Omental fat pad (tissue), 3 donors: ENCODE measurements at regions not wholly inside any gene's neighbourhood (a gene's known extent, or its start where the extent isn't known, plus 50 kb on each side); places are given as distances from the start of the nearest gene placed in this dataset.

Experiments
- ATAC-seq: fragments of 150-250 bp; one replicate; pipeline ENCODE4 v1.9.1; 2016; ENCODE audit warnings: mild to moderate bottlenecking, moderate library complexity; ENCODE audit not compliant: low FRiP score
- DNase-seq: peaks from one replicate; pipeline ENCODE4 v3.0.0-alpha.2; 2019; ENCODE audit warnings: low spot score
- TF ChIP-seq, protein P1 (sequence below), 3 donors: fragments of 450-650 bp; IDR thresholded peaks; one replicate each; pipeline ENCODE4 v1.5.1; 2016 to 2017; ENCODE audit warnings: antibody characterized with exemption in 3 of 3, mild to moderate bottlenecking in 3 of 3, moderate library complexity in 2 of 3

DNA sequence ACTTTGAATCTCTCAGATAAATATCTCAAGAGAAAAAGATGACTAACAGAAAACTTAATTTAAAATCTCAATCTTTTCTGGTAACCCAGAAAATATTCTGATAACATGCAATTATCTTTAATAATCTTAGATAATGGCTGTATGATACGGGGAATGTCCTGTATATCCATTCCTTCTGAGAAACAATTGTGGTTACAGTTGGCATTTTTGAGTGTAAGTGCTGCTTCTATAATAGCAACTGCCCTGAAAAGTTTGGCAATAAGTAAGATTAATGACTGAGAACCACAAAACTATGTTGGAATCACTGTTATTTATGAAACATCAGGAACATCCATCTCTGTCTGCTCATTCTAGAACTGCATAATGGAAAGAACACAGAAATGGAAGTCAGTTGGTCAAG lies 819.7 kb downstream of the TBC1D32 start:
- TF ChIP-seq, protein P1, sequence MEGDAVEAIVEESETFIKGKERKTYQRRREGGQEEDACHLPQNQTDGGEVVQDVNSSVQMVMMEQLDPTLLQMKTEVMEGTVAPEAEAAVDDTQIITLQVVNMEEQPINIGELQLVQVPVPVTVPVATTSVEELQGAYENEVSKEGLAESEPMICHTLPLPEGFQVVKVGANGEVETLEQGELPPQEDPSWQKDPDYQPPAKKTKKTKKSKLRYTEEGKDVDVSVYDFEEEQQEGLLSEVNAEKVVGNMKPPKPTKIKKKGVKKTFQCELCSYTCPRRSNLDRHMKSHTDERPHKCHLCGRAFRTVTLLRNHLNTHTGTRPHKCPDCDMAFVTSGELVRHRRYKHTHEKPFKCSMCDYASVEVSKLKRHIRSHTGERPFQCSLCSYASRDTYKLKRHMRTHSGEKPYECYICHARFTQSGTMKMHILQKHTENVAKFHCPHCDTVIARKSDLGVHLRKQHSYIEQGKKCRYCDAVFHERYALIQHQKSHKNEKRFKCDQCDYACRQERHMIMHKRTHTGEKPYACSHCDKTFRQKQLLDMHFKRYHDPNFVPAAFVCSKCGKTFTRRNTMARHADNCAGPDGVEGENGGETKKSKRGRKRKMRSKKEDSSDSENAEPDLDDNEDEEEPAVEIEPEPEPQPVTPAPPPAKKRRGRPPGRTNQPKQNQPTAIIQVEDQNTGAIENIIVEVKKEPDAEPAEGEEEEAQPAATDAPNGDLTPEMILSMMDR (IDR thresholded peaks at IDR 0.05): no peak
- ATAC-seq (no peak), DNase-seq (no peak)

DNA sequence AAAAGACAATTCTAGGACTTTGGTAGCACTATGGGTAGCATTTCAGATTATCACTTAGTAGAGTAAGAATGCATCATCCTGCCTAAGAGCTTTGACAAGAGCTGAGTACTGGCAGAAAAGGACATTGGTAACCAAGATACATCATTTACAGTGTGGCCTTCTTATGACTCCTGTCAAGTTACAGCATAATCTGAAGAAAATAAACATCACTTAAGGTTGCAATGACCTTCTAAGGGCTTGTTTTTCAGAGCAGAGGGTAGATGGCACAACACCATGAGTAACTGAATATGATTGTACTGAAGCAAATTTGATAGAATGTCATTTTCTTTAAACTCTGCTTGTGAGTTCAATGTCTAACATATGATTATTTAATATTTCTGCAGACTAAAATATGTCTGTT lies 822.6 kb downstream of the TBC1D32 start:
- no peak for DNase-seq
- TF ChIP-seq, protein P1 (IDR thresholded peaks at IDR 0.05): no peak
- no peak for ATAC-seq

DNA sequence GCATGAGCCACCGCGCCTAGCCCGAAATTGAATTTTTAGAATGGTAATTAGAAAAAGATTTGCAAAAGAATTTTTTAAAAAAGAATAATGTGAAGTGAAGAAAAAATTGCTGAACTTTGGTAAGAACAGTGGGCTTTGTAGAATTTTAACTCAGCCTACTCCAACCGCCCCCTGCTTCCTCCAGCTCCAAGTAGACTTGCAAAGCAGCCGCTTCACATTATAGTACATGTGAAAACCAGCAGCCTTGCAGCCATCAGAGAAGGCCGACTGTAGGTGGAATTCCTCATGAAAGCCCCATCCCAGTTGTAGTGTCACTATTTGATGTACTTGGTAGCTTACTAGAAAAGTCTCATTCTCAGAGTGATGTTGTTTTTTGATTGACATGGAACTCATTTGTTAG lies 835.6 kb downstream of the TBC1D32 start:
- no peak for ATAC-seq
- TF ChIP-seq, protein P1 (IDR thresholded peaks at IDR 0.05): no peak
- DNase-seq: no peak

DNA sequence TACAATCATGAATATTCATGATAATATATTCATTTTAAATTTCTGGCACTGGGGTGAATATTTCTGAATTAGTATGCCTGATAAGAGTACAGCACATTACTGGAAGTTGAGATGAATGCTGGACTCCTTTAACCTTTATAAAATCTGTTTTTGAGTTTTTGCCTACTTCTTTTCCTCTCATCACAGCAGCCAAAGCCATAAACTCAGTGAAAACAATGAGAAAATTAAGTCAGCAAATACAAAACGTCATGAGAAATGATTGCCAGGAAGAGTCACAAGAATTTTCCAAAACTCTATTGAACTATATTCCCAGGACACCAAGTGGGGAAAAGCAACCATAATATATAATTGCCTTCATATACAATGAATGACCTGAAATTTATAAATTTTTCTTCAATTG lies 837.6 kb downstream of the TBC1D32 start:
- ATAC-seq (no peak), DNase-seq (no peak)
- TF ChIP-seq, protein P1 (IDR thresholded peaks at IDR 0.05): no peak

DNA sequence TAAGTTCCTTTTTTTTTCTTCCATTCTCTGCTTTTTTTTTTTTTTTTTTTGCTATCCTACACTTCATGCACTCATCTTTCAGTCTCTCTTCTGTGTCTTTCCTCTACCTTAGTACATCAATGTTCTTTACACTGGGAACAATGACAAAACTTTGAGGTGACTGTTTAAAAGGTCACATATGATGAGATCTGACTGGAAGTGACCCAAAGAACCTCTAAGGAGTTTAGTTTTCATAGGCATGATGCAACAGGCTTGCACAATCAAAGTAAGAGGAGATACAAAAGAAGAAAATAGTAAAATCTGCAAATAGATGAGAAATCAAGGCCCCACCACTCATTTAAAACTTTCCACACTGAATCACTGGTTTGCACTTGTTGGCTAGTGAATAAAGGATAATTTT lies 840.8 kb downstream of the TBC1D32 start:
- TF ChIP-seq, protein P1 (IDR thresholded peaks at IDR 0.05): no peak
- no peak for ATAC-seq
- DNase-seq: no peak

DNA sequence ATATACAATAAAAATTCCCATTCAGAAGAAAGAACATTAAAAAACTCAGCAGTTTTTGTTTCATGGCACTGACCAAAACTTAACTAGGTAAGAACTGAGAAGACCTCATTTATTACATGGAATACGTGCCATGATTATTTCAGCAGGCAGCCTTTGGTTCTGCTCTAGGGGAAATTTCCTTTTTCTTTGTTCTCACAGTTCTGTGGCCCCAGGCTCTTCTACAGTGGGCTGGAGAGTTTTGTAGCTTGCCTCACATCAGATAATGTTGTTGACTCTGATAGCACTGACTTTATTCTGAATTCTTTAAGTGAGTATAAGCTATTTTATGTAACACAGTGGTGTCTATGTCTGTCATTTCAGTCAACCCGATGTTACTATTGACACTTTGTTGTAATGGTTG lies 844.3 kb downstream of the TBC1D32 start:
- no peak for DNase-seq
- no peak for ATAC-seq
- TF ChIP-seq, protein P1 (IDR thresholded peaks at IDR 0.05): no peak

DNA sequence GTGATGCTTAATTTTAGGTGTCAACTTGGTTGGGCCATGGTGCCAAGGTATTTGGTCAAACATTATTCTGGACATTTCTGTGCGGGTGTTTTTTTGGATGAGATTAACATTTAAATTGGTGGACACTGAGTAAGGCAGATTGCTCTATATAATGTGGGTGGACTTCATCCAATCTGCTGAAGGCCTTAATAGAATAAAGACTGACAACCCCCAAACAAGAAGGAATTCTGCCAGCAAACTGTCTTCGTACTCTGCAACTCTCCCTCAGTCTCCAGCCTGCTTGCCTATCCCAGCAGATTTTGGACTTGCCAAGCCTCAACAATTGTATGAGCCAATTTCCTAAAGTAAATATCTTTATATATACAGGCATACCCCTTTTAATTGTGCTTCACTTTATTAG lies 850.1 kb downstream of the TBC1D32 start:
- TF ChIP-seq, protein P1 (IDR thresholded peaks at IDR 0.05): no peak

More for the DNA sequence above, 850.1 kb downstream of the TBC1D32 start:
- ATAC-seq: no peak
- no peak for DNase-seq
